Activated naive CD4-positive, alpha-beta T cell treated with anti-CD3 and anti-CD28 coated beads for 36 hours (primary cell): ENCODE measurements at regions not wholly inside any gene's neighbourhood (a gene's known extent, or its start where the extent isn't known, plus 50 kb on each side); places are given as distances from the start of the nearest gene placed in this dataset.

Experiments
- CTCF ChIA-PET: fragments of 350-600 bp; sonication (Branson Sonifier 250); formaldehyde crosslinking; loops from one replicate; lab custom pipeline; 2021; ENCODE audit warnings: antibody characterized with exemption; lab: Charles Lee
- DNase-seq: peaks from one replicate; pipeline ENCODE4 v3.0.0-alpha.2; 2020
- H3K27ac Mint-ChIP-seq: one replicate; pipeline ENCODE4 v1.8.0; 2021; ENCODE audit warnings: mild to moderate bottlenecking, mixed read lengths
- H3K27me3 Mint-ChIP-seq: one replicate; pipeline ENCODE4 v1.8.0; 2021; ENCODE audit warnings: low read depth, mixed read lengths
- H3K36me3 Mint-ChIP-seq: one replicate; pipeline ENCODE4 v1.8.0; 2021; ENCODE audit warnings: low read depth, mixed read lengths
- H3K4me1 Mint-ChIP-seq: one replicate; pipeline ENCODE4 v1.8.0; 2021; ENCODE audit warnings: low read depth, mixed read lengths
- H3K4me3 Mint-ChIP-seq: one replicate; pipeline ENCODE4 v1.8.0; 2021; ENCODE audit warnings: mild to moderate bottlenecking, moderate library complexity, mixed read lengths
- H3K9me3 Mint-ChIP-seq: one replicate; pipeline ENCODE4 v1.8.0; 2021; ENCODE audit warnings: mixed read lengths
- intact Hi-C: fragments of 100-400 bp; cut with micrococcal nuclease; formaldehyde crosslinking; loops from one replicate; pipeline ENCODE4 v1.15.1; 2023

DNA sequence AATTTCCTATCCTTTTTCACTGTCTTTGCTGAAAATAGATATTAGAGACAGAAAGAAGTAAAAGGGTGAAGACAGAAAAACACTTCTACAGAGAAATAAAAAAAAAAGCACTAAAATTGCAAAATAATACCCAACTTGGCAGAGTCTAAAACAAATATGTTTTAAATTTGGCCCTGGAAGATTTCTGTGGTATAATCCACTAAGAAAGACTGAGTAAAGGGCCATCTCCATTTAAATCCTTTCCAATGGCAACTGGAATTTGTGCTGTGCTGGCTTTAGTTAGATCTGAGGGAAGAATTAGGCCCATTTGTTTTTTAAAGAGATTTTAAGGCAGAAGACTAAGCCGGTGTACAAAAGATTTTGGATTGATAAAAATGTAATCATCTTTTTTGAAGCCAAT lies 321.2 kb downstream of the GJA1 start:
- DNase-seq = no peak
- H3K36me3 Mint-ChIP-seq = peaks cover 1% of the 10 kb centered on the region
- no peak overlapping the region for H3K4me3 Mint-ChIP-seq
- H3K4me1 Mint-ChIP-seq = no peaks in the 10 kb centered on the region
- CTCF ChIA-PET = no interaction called here
- H3K27ac Mint-ChIP-seq = no peak overlapping the region
- H3K9me3 Mint-ChIP-seq = peaks cover under 1% of the 10 kb centered on the region
- no peaks in the 10 kb centered on the region for H3K27me3 Mint-ChIP-seq
- intact Hi-C loops = no loop called here

- intact Hi-C loops = no loop called here
- Mint-ChIP-seq H3K27me3 (no peaks in the 10 kb centered on the region), H3K4me1 (no peaks in the 10 kb centered on the region)
Observed at GRCh38 chr6:121759370-121759769, 323.9 kb downstream of the GJA1 start.

GRCh38 chr6:121760191-121760590 lies 324.7 kb downstream of the GJA1 start:
- Mint-ChIP-seq H3K27me3 (no peaks in the 10 kb centered on the region), H3K27ac (no peak overlapping the region), H3K36me3 (peaks cover 4% of the 10 kb centered on the region), H3K4me1 (peaks cover 5% of the 10 kb centered on the region), H3K4me3 (no peak overlapping the region), H3K9me3 (peaks cover 5% of the 10 kb centered on the region)
- DNase-seq = no peak
- CTCF ChIA-PET = no interaction called here
- intact Hi-C loops = no loop called here

More at GRCh38 chr6:121759370-121759769, 323.9 kb downstream of the GJA1 start:
- peaks cover 4% of the 10 kb centered on the region for H3K36me3 Mint-ChIP-seq
- CTCF ChIA-PET = no interaction called here
- no peak overlapping the region for H3K27ac Mint-ChIP-seq
- no peak for DNase-seq
- no peak overlapping the region for H3K4me3 Mint-ChIP-seq
- peaks cover 5% of the 10 kb centered on the region for H3K9me3 Mint-ChIP-seq

GRCh38 chr6:121760745-121761144 lies 325.3 kb downstream of the GJA1 start:
- H3K4me3 Mint-ChIP-seq = no peak overlapping the region
- DNase-seq = no peak
- H3K27ac Mint-ChIP-seq = no peak overlapping the region
- no peaks in the 10 kb centered on the region for H3K27me3 Mint-ChIP-seq
- CTCF ChIA-PET = no interaction called here
- peaks cover 4% of the 10 kb centered on the region for H3K36me3 Mint-ChIP-seq
- peaks cover 5% of the 10 kb centered on the region for H3K9me3 Mint-ChIP-seq
- peaks cover 7% of the 10 kb centered on the region for H3K4me1 Mint-ChIP-seq
- intact Hi-C loops = no loop called here

DNA sequence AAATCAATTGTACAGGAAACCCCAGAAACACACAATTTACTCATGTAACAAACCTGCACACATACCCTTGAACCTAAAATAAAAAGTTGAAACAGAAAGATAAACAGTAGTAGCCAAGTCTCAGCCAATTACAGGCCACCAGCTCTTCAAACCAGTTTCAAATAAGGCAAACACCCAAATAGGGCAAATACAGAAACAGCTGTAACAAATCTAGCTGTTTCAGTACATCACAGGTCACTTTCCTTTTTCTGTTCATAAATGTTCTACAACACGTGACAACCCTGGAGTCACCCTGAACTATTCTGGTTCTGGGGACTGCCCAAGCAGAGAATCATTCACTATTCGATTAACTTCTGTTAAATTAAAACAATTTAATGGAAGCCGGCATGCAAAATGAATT lies 329.0 kb downstream of the GJA1 start:
- no peak overlapping the region for H3K4me3 Mint-ChIP-seq
- H3K4me1 Mint-ChIP-seq = peaks cover 7% of the 10 kb centered on the region
- no peaks in the 10 kb centered on the region for H3K27me3 Mint-ChIP-seq
- CTCF ChIA-PET = no interaction called here
- peaks cover 4% of the 10 kb centered on the region for H3K36me3 Mint-ChIP-seq
- no peak for DNase-seq
- no peak overlapping the region for H3K27ac Mint-ChIP-seq
- H3K9me3 Mint-ChIP-seq = peaks cover 5% of the 10 kb centered on the region
- intact Hi-C loops = no loop called here

DNA sequence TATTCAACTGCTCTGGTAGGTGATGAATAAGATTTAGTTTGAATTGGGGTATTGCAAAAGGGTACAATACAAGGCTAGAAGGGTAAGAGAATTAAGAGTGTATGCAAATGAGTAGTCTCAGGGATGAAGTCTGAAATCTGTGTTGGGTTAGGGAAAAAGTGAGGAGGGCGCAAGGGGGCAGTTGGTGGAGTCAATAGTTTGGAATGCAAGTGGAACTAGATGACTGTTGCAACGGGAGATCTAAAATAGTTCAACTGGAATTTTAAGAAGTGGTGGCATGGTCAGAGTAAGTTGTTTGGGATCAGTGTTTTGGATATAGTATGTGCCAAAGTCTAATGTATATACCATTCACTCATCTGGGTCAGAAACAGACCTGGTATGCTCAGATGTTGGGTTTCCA lies 329.6 kb downstream of the GJA1 start:
- H3K27me3 Mint-ChIP-seq = no peaks in the 10 kb centered on the region
- DNase-seq = no peak
- H3K36me3 Mint-ChIP-seq = peaks cover 4% of the 10 kb centered on the region
- H3K9me3 Mint-ChIP-seq = peaks cover 5% of the 10 kb centered on the region
- intact Hi-C loops = no loop called here
- no peak overlapping the region for H3K27ac Mint-ChIP-seq
- no peak overlapping the region for H3K4me3 Mint-ChIP-seq
- peaks cover 7% of the 10 kb centered on the region for H3K4me1 Mint-ChIP-seq
- CTCF ChIA-PET = no interaction called here

- no peak for DNase-seq
- Mint-ChIP-seq H3K27me3 (no peaks in the 10 kb centered on the region), H3K4me1 (peaks cover 22% of the 10 kb centered on the region), H3K36me3 (no peaks in the 10 kb centered on the region), H3K9me3 (no peaks in the 10 kb centered on the region), H3K27ac (no peak overlapping the region), H3K4me3 (no peak overlapping the region)
- CTCF ChIA-PET = no interaction called here
- intact Hi-C loops = no loop called here
Observed at GRCh38 chr6:121767211-121767610, 331.8 kb downstream of the GJA1 start.

DNA sequence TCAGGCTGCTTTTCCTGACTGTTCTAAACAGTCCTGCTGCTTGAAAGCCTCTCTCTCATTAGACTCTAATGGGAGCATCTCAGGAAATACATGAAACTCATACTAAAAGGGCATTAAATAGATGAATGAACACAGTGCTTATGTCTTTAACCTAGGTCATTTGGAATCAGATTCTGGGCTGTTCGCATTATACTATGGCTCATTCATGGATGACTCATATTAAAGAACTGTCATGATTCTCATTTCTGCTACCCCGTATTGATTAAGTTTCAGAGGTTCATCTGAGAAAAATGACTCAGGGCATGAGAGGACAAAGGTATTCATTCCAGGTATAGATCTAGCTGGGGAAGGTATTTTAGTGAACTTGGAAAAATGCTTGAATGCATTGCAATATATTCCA lies 335.5 kb downstream of the GJA1 start:
- intact Hi-C loops = loop anchor here (5.0 to 10.0 kb wide), 2 partner anchors 264 to 269 kb away; no protein-coding TSS in a partner anchor
- Mint-ChIP-seq H3K9me3 (no peaks in the 10 kb centered on the region), H3K4me1 (peaks cover 16% of the 10 kb centered on the region), H3K4me3 (no peak overlapping the region), H3K27me3 (peaks cover 2% of the 10 kb centered on the region), H3K27ac (no peak overlapping the region), H3K36me3 (no peaks in the 10 kb centered on the region)
- CTCF ChIA-PET = no interaction called here
- DNase-seq = no peak

DNA sequence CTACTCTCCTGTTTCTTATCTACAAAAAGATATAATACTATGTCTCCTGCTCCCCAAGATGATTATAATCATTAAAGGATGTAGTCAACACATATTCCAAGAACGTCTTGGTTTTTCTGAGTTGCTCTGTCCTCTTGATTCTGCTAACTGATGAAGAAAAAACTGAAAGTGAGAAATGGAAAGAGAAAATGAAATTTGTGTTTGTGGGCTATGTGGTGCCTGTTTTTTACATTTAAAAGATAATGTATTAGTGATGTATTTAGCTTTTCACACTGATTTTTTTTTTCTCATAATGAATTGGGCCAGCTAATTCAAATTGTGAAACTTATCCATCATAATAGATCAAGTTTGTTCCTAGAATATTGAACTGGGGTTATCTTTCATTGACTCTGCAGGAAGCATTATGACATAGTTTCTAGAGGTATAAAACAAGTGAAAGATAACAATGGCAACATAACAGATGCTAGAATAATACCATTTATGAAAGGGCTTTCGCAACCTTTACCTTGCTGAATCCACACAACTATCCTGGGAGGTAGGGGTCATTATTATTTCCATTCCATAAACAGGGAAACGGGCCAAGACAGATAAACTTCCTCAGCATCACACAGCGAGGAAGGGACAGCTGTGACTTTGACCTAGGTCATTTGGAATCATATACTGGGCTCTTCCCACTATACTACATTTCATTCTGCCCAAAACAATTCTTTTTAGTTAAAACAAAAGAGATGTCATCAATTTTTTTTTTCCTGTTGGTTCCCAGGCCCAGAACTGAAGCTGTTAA lies 336.7 kb downstream of the GJA1 start:
- no peak overlapping the region for H3K4me3 Mint-ChIP-seq
- no peaks in the 10 kb centered on the region for H3K9me3 Mint-ChIP-seq
- CTCF ChIA-PET = no interaction called here
- H3K27me3 Mint-ChIP-seq = peaks cover 2% of the 10 kb centered on the region
- H3K27ac Mint-ChIP-seq = no peak overlapping the region
- peaks cover 16% of the 10 kb centered on the region for H3K4me1 Mint-ChIP-seq
- DNase-seq = no peak
- intact Hi-C loops = loop anchor here (5.0 to 10.0 kb wide), 2 partner anchors 263 to 270 kb away; no protein-coding TSS in a partner anchor
- no peaks in the 10 kb centered on the region for H3K36me3 Mint-ChIP-seq

- Mint-ChIP-seq H3K27me3 (peaks cover 2% of the 10 kb centered on the region), H3K4me3 (no peak overlapping the region), H3K36me3 (no peaks in the 10 kb centered on the region), H3K27ac (no peak overlapping the region), H3K4me1 (peaks cover 13% of the 10 kb centered on the region), H3K9me3 (no peaks in the 10 kb centered on the region)
- intact Hi-C loops = loop anchor here (10.0 kb wide), 1 partner anchor 259 kb away; no protein-coding TSS in a partner anchor
- CTCF ChIA-PET = no interaction called here
- no peak for DNase-seq
Observed at GRCh38 chr6:121776054-121776453, 340.6 kb downstream of the GJA1 start.

DNA sequence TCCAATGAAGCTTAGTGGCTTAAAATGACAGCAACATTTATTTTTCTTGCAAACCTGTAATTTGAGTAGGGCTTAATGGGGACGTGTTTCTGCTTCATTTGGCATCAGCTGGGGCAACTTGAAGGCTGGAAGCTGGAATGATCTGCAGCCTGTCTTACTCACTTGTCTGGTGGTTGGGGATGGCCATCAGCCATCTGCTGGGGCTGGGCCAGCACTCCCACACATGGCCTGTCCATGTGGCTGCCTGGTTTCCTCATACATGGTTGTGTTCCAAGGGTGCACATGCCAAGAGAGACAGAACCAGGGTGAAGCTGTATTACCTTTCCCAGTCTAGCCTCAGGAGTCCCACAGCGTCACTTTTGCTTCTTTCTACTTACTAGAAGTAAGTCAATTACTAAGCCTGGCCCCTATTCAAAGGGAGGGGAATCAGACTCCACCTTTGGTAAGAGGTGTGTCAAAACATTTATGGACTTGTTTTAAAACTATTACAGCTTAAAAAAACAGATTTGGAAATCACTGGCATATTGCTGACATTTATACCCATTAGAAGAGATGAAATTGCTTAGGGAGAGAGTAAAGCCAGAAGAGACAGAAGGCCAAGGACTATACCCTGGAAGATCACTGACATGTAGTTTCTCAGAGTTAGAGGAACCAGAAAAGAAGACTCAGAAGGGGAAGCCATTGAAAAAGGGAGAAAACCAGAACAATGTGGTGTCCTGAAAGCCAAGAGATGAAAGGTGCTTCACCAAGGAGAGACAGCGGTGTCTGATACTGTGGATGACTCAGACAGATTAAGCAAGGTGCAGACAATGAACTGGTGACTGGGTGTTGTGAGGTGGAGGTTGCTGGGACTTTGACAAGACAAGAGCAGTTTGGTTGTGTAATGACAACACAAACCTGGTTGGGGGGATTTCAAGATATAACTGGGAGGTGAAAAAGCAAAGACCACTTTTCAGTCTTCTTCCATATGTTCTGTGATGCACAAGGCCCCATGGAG lies 345.2 kb downstream of the GJA1 start:
- H3K27ac Mint-ChIP-seq = no peak overlapping the region
- intact Hi-C loops = no loop called here

DNA sequence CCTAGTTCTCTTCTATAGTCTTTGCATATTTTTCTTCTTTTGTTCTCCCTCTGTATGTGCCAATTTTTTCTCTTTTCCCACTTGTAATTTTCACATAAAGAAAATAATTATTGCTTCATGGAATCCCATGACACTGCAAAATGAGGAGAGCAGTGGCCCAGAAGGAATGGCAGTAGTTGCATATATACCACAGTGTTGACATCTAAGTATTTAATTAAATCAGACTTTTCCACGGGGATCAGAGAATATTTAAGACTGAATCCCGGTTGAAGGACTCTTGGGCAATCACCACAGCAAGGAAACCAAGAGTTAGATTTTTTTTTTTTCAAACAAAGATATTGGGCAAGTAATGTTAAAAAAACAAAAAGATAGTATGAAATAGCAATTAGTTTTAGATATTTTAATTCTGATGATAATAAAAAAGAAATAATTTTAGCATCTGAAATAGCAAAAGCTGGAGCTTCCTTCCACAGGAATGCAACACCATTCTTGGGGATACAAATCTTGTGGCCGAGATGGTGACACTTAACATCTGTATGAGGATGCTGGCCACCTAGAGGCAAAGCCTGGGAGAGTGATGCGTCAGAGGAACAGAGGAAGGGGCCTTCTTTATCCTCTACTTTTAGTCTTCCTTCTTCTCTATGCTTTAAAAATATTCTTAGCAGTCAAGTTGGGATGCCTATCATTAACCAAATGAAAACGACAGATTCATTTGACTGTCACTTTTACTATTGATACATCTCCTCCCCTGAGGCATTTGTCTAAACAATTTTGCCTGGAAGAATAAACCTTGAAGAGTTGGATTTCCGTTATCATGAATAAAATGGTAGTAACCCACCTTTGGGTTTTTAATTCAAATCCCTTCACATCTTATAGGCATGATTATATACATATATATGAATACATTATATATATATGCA lies 356.2 kb downstream of the GJA1 start:
- CTCF ChIA-PET = no interaction called here
- no peak overlapping the region for H3K27ac Mint-ChIP-seq
- intact Hi-C loops = no loop called here
- H3K9me3 Mint-ChIP-seq = no peaks in the 10 kb centered on the region
- no peaks in the 10 kb centered on the region for H3K36me3 Mint-ChIP-seq
- H3K4me1 Mint-ChIP-seq = no peaks in the 10 kb centered on the region
- H3K27me3 Mint-ChIP-seq = no peaks in the 10 kb centered on the region
- no peak for DNase-seq
- no peak overlapping the region for H3K4me3 Mint-ChIP-seq

More for the DNA sequence above, 345.2 kb downstream of the GJA1 start:
- Mint-ChIP-seq H3K9me3 (no peaks in the 10 kb centered on the region), H3K36me3 (no peaks in the 10 kb centered on the region), H3K4me1 (no peaks in the 10 kb centered on the region), H3K4me3 (no peak overlapping the region), H3K27me3 (no peaks in the 10 kb centered on the region)
- CTCF ChIA-PET = no interaction called here
- peak; percentile 25 for DNase-seq
